Glutamatergic neuron (in vitro differentiated cells): ENCODE measurements at regions not wholly inside any gene's neighbourhood (a gene's known extent, or its start where the extent isn't known, plus 50 kb on each side); places are given as distances from the start of the nearest gene placed in this dataset.

Experiments used
- DNase-seq: peaks from one replicate; pipeline ENCODE4 v3.0.0; 2022
- H3K27ac Mint-ChIP-seq: one replicate; pipeline ENCODE4 v1.8.0; 2020; ENCODE audit warnings: mild to moderate bottlenecking, mixed read lengths, inconsistent platforms; ENCODE audit not compliant: unreplicated experiment
- H3K27me3 Mint-ChIP-seq: one replicate; pipeline ENCODE4 v1.8.0; 2020; ENCODE audit warnings: mild to moderate bottlenecking, moderate library complexity, mixed read lengths, inconsistent platforms; ENCODE audit not compliant: unreplicated experiment
- H3K36me3 Mint-ChIP-seq: one replicate; pipeline ENCODE4 v1.8.0; 2020; ENCODE audit warnings: mild to moderate bottlenecking, mixed read lengths, inconsistent platforms; ENCODE audit not compliant: unreplicated experiment
- H3K4me1 Mint-ChIP-seq: one replicate; pipeline ENCODE4 v1.8.0; 2020; ENCODE audit warnings: mild to moderate bottlenecking, low read depth, mixed read lengths, inconsistent platforms; ENCODE audit not compliant: unreplicated experiment
- H3K4me3 Mint-ChIP-seq: one replicate; pipeline ENCODE4 v1.8.0; 2020; ENCODE audit warnings: mild to moderate bottlenecking, mixed read lengths, inconsistent platforms; ENCODE audit not compliant: unreplicated experiment
- H3K9me3 Mint-ChIP-seq: one replicate; pipeline ENCODE4 v1.8.0; 2020; ENCODE audit warnings: mild to moderate bottlenecking, moderate library complexity, mixed read lengths, inconsistent platforms; ENCODE audit not compliant: unreplicated experiment
- CTCF ChIP-seq: fragments of 200-600 bp; sonication (generic); IDR thresholded peaks from one replicate; pipeline ENCODE4 v1.5.0; 2021; ENCODE audit not compliant: partially characterized antibody, unreplicated experiment

GRCh38 chr4:85257817-85258370 lies 217.1 kb upstream of the ARHGAP24 start:
- no peaks in the 10 kb centered on the region for H3K4me1 Mint-ChIP-seq
- H3K4me3 Mint-ChIP-seq, result no peak overlapping the region
- no peak for TF ChIP-seq CTCF
- DNase-seq, result no peak
- no peaks in the 10 kb centered on the region for H3K9me3 Mint-ChIP-seq
- H3K27me3 Mint-ChIP-seq, result no peaks in the 10 kb centered on the region
- H3K27ac Mint-ChIP-seq, result no peak overlapping the region
- H3K36me3 Mint-ChIP-seq, result peaks cover 6% of the 10 kb centered on the region

- H3K27ac Mint-ChIP-seq, result no peak overlapping the region
- H3K4me3 Mint-ChIP-seq, result no peak overlapping the region
- no peaks in the 10 kb centered on the region for H3K36me3 Mint-ChIP-seq
- no peak for DNase-seq
- no peaks in the 10 kb centered on the region for H3K9me3 Mint-ChIP-seq
- H3K27me3 Mint-ChIP-seq, result no peaks in the 10 kb centered on the region
- no peak for TF ChIP-seq CTCF
- H3K4me1 Mint-ChIP-seq, result no peaks in the 10 kb centered on the region
Observed at GRCh38 chr4:85260064-85260463, 214.9 kb upstream of the ARHGAP24 start.

GRCh38 chr4:85265234-85265633 lies 209.7 kb upstream of the ARHGAP24 start:
- Mint-ChIP-seq H3K36me3 (no peaks in the 10 kb centered on the region), H3K4me3 (no peak overlapping the region), H3K27me3 (peaks cover 2% of the 10 kb centered on the region), H3K4me1 (no peaks in the 10 kb centered on the region), H3K9me3 (no peaks in the 10 kb centered on the region), H3K27ac (no peak overlapping the region)
- no peak for DNase-seq
- no peak for TF ChIP-seq CTCF

GRCh38 chr4:85268188-85268587 lies 206.8 kb upstream of the ARHGAP24 start:
- no peak for DNase-seq
- Mint-ChIP-seq H3K27ac (no peak overlapping the region), H3K4me1 (no peaks in the 10 kb centered on the region), H3K27me3 (peaks cover 2% of the 10 kb centered on the region), H3K9me3 (no peaks in the 10 kb centered on the region), H3K4me3 (no peak overlapping the region), H3K36me3 (no peaks in the 10 kb centered on the region)
- TF ChIP-seq CTCF, result no peak

GRCh38 chr4:85268961-85269360 lies 206.0 kb upstream of the ARHGAP24 start:
- H3K27ac Mint-ChIP-seq, result no peak overlapping the region
- H3K4me1 Mint-ChIP-seq, result no peaks in the 10 kb centered on the region
- peaks cover 8% of the 10 kb centered on the region for H3K36me3 Mint-ChIP-seq
- H3K27me3 Mint-ChIP-seq, result peaks cover 2% of the 10 kb centered on the region
- no peak for DNase-seq
- TF ChIP-seq CTCF, result no peak
- H3K9me3 Mint-ChIP-seq, result no peaks in the 10 kb centered on the region
- H3K4me3 Mint-ChIP-seq, result no peak overlapping the region
